Spleen (tissue), 7 donors: ENCODE measurements at regions not wholly inside any gene's neighbourhood (a gene's known extent, or its start where the extent isn't known, plus 50 kb on each side); places are given as distances from the start of the nearest gene placed in this dataset.

Experiments
- CTCF ChIP-seq, 11 experiments: fragments of 200-600 bp in 7 of 11; fragments of 450-650 bp in 4 of 11; sonication (generic) in 4 of 11; IDR thresholded peaks in 8 of 11; conservative IDR thresholded peaks in 3 of 11; 1 replicate in 7 of 11; 2 replicates in 4 of 11; pipeline versions ENCODE4 v1.4.0 to v1.8.0; 2016 to 2021; ENCODE audit warnings: antibody characterized with exemption in 11 of 11, inconsistent platforms in 4 of 11, mild to moderate bottlenecking in 1 of 11
- POLR2A ChIP-seq, 3 donors: fragments of 450-650 bp; IDR thresholded peaks; one replicate each; pipeline ENCODE4 v1.5.1; 2017; ENCODE audit warnings: antibody characterized with exemption in 3 of 3, mild to moderate bottlenecking in 1 of 3
- donor health status: DM: no; HTN: no; CAD: no; lungs with moderate emphysema.
- donor health status: DM: no; HTN: no; CAD: no.
- donor health status: DM: no; HTN: no; CAD: no.

- TF ChIP-seq CTCF (IDR thresholded peaks at IDR 0.05 in 8 of 11, conservative IDR thresholded peaks at IDR 0.05 in 3 of 11) (no peak), POLR2A (IDR thresholded peaks at IDR 0.05) (no peak)
Observed at GRCh38 chr6:97445407-97445806, 162.4 kb upstream of the MMS22L start.
